ENCODE measurements at regions not wholly inside any gene's neighbourhood (a gene's known extent, or its start where the extent isn't known, plus 50 kb on each side); places are given as distances from the start of the nearest gene placed in this dataset.

DNA sequence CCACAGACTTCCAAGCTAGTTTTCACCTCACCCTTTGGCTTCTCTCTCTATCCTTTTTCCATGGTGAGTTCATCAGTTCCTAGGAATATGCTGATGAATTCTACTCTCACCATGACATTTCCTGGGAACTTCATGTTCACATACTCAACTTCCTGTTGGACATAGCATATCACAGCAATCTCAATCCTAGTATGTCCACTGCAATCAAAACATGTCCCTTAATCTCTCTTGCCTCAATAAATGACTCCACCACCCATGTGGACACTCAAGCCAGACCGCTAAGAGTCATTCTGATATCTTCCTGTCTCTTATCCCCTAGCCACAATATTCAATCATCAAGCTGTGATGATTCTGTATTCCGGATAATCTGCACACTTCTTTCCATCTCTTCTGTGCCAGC, 66.7 kb upstream of the MME start:
- no peak for TF ChIP-seq POLR2A (IDR thresholded peaks at IDR 0.05)
- TF ChIP-seq, protein P1, sequence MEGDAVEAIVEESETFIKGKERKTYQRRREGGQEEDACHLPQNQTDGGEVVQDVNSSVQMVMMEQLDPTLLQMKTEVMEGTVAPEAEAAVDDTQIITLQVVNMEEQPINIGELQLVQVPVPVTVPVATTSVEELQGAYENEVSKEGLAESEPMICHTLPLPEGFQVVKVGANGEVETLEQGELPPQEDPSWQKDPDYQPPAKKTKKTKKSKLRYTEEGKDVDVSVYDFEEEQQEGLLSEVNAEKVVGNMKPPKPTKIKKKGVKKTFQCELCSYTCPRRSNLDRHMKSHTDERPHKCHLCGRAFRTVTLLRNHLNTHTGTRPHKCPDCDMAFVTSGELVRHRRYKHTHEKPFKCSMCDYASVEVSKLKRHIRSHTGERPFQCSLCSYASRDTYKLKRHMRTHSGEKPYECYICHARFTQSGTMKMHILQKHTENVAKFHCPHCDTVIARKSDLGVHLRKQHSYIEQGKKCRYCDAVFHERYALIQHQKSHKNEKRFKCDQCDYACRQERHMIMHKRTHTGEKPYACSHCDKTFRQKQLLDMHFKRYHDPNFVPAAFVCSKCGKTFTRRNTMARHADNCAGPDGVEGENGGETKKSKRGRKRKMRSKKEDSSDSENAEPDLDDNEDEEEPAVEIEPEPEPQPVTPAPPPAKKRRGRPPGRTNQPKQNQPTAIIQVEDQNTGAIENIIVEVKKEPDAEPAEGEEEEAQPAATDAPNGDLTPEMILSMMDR (IDR thresholded peaks at IDR 0.05 in 8 of 11, conservative IDR thresholded peaks at IDR 0.05 in 3 of 11) = no peak

All from spleen (tissue), 7 donors.